NB4 (cell line): ENCODE measurements at regions not wholly inside any gene's neighbourhood (a gene's known extent, or its start where the extent isn't known, plus 50 kb on each side); places are given as distances from the start of the nearest gene placed in this dataset.

Experiments
- DNase-seq: peaks from one replicate; pipeline ENCODE4 v3.0.0; 2010; ENCODE audit warnings: low read depth
- H3K4me3 ChIP-seq: one replicate; pipeline ENCODE4 v1.5.1; 2011; ENCODE audit warnings: mild to moderate bottlenecking, low read depth, low read length, moderate library complexity
- MYC ChIP-seq: IDR thresholded peaks from 2 replicates; pipeline ENCODE4 v1.6.1; 2011; ENCODE audit warnings: low read depth, low read length
- POLR2A ChIP-seq: IDR thresholded peaks from 2 replicates; pipeline ENCODE4 v1.6.1; 2011; ENCODE audit warnings: mild to moderate bottlenecking; ENCODE audit not compliant: insufficient read length; ENCODE audit errors: extremely low read depth
- TF ChIP-seq, protein P1 (sequence below): IDR thresholded peaks from 2 replicates; pipeline ENCODE4 v1.6.1; 2011; ENCODE audit warnings: low read depth, low read length
- TF ChIP-seq, protein P2 (sequence below): IDR thresholded peaks from one replicate; pipeline ENCODE4 v1.5.1; 2012; ENCODE audit warnings: low read depth, low read length

GRCh38 chr14:104467641-104468040 lies 111.9 kb upstream of the C14orf180 start:
- H3K4me3 ChIP-seq = no peak overlapping the region
- no peak for DNase-seq
- TF ChIP-seq MYC (no peak), POLR2A (no peak)
- TF ChIP-seq, protein P1, sequence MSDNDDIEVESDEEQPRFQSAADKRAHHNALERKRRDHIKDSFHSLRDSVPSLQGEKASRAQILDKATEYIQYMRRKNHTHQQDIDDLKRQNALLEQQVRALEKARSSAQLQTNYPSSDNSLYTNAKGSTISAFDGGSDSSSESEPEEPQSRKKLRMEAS = no peak
- TF ChIP-seq, protein P2, sequence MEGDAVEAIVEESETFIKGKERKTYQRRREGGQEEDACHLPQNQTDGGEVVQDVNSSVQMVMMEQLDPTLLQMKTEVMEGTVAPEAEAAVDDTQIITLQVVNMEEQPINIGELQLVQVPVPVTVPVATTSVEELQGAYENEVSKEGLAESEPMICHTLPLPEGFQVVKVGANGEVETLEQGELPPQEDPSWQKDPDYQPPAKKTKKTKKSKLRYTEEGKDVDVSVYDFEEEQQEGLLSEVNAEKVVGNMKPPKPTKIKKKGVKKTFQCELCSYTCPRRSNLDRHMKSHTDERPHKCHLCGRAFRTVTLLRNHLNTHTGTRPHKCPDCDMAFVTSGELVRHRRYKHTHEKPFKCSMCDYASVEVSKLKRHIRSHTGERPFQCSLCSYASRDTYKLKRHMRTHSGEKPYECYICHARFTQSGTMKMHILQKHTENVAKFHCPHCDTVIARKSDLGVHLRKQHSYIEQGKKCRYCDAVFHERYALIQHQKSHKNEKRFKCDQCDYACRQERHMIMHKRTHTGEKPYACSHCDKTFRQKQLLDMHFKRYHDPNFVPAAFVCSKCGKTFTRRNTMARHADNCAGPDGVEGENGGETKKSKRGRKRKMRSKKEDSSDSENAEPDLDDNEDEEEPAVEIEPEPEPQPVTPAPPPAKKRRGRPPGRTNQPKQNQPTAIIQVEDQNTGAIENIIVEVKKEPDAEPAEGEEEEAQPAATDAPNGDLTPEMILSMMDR = no peak

- no peak overlapping the region for H3K4me3 ChIP-seq
- no peak for DNase-seq
- TF ChIP-seq POLR2A (no peak), MYC (no peak)
- TF ChIP-seq, protein P2 = no peak
- TF ChIP-seq, protein P1 = no peak
Measured at GRCh38 chr14:104469591-104469990, 110.0 kb upstream of the C14orf180 start.

DNA sequence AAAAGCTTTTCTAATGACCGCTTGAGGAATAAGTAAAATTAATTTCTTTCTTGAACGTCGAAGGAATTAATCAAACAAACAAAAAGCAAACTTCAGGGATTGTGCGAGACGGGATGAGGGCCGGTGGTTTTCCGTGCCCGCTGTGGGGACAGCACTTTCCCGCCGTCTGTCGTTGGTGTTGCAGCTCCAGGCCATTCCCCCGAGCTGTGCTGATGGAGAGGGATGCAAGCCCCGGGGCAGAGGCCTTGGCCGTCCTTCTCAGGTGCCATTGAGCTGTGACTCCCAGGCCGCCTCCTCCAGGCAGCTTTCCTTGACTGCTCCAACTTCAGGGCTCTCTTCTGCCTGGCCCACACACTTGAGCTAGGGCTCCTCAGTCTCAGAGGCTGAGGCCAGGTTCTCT lies 109.0 kb upstream of the C14orf180 start:
- TF ChIP-seq, protein P1 = no peak
- TF ChIP-seq, protein P2 = no peak
- TF ChIP-seq MYC (no peak), POLR2A (no peak)

DNA sequence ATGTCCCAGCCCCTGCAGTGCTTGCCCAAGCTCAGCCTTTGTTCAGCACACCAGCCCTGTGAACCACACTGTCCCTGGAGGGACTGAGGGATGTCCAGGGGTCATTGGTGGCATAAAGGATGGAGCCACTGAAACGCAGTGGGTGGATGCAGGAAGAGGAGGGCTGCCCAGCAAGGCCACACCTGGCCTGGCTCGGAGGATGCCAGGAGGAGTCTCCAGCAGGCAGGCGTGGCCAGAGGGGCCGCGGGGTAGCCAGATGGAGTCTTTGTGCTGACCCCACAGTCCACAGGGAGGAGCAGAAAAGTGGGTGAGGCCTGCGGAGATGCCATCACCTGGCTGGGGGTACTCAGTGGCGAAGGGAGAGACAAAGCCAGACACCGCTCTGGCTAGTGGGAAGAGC lies 108.5 kb upstream of the C14orf180 start:
- TF ChIP-seq, protein P1 = no peak
- TF ChIP-seq, protein P2 = no peak
- no peak for TF ChIP-seq MYC
- no peak for TF ChIP-seq POLR2A

More for the DNA sequence above, 109.0 kb upstream of the C14orf180 start:
- H3K4me3 ChIP-seq = no peak overlapping the region
- no peak for DNase-seq

GRCh38 chr14:104472073-104472472 lies 107.5 kb upstream of the C14orf180 start:
- no peak for TF ChIP-seq MYC
- TF ChIP-seq, protein P1 = no peak
- TF ChIP-seq POLR2A = no peak
- TF ChIP-seq, protein P2 = no peak
- no peak for DNase-seq
- no peak overlapping the region for H3K4me3 ChIP-seq

More for the DNA sequence above, 108.5 kb upstream of the C14orf180 start:
- DNase-seq = no peak
- H3K4me3 ChIP-seq = no peak overlapping the region
